ENCODE measurements at regions not wholly inside any gene's neighbourhood (a gene's known extent, or its start where the extent isn't known, plus 50 kb on each side); places are given as distances from the start of the nearest gene placed in this dataset.

DNA sequence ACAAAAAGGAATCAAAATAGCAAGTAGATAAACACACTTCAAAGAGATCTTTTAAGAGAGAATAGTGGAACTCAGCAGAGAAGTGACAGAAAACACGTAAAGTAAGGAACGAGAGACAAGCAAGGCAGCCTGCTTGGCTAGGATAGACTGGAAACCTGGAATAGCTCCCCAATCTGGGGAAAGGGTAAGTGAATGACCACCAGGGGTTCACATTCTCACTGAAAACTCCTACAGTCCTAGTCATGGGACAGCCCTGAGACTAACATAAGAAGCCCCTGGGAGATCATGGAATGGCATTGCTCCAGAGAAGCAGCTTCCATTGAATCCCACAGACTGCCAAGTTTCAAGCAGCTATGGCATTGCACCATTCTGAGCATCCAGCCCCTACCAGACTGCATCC, 363.6 kb upstream of the ARPP21 start:
- H3K9me2 ChIP-seq (ENCODE audit: insufficient read depth, low read length) = no peaks in the 10 kb centered on the region
- no peak overlapping the region for H3K9ac ChIP-seq (ENCODE audit: low read length)
- H3F3A ChIP-seq (ENCODE audit: insufficient read depth, low read length, poor library complexity, severe bottlenecking) = no peaks in the 10 kb centered on the region
- no peaks in the 10 kb centered on the region for H3K9me3 ChIP-seq (ENCODE audit: low read length)
- H4K20me1 ChIP-seq (ENCODE audit: insufficient read depth) = no peaks in the 10 kb centered on the region
- TF ChIP-seq EZH2 (IDR thresholded peaks at IDR 0.05; ENCODE audit: borderline replicate concordance, insufficient read depth, low read length, poor library complexity, severe bottlenecking) (no peak), EP300 (conservative IDR thresholded peaks at IDR 0.05; ENCODE audit: poor library complexity, severe bottlenecking) (no peak), TAF1 (IDR thresholded peaks at IDR 0.05; ENCODE audit: low read depth) (no peak)
- no peak overlapping the region for H2AFZ ChIP-seq (ENCODE audit: low read depth, low read length)
- no peaks in the 10 kb centered on the region for H3K27me3 ChIP-seq (ENCODE audit: insufficient read depth, low read depth, low read length)
- H3K36me3 ChIP-seq (ENCODE audit: insufficient read depth, low read length) = no peaks in the 10 kb centered on the region
- no peak overlapping the region for H3K4me2 ChIP-seq (ENCODE audit: low read length)
- no peak overlapping the region for H3K27ac ChIP-seq (ENCODE audit: low read length)
- no peaks in the 10 kb centered on the region for H3K79me2 ChIP-seq (replicated peaks; ENCODE audit: insufficient read depth, low read length)
- H3K4me3 ChIP-seq (ENCODE audit: low read length) = no peak overlapping the region

DNA sequence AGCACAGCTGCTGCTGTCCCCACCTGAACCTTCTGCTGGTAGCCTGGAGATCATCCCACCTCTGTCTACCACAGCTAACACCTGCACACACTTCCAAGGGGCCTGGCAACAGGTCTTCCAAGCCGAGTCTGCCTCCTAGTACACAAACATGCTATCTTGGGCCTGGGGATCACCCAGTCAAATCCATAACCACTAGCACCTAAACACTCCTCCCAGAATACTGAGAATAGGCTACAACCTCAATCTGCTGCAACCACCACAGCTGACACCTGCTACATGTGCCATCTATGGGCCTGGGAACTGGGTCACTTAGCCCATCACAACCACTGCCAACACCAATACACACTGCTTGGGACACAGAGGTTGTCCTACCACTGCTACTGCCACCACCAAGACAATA, 362.8 kb upstream of the ARPP21 start:
- no peaks in the 10 kb centered on the region for H3F3A ChIP-seq (ENCODE audit: insufficient read depth, low read length, poor library complexity, severe bottlenecking)
- no peak overlapping the region for H3K9ac ChIP-seq (ENCODE audit: low read length)
- H3K4me2 ChIP-seq (ENCODE audit: low read length) = no peak overlapping the region
- no peaks in the 10 kb centered on the region for H3K27me3 ChIP-seq (ENCODE audit: insufficient read depth, low read depth, low read length)
- no peaks in the 10 kb centered on the region for H3K9me3 ChIP-seq (ENCODE audit: low read length)
- H3K27ac ChIP-seq (ENCODE audit: low read length) = no peak overlapping the region
- H3K4me3 ChIP-seq (ENCODE audit: low read length) = no peak overlapping the region
- no peaks in the 10 kb centered on the region for H4K20me1 ChIP-seq (ENCODE audit: insufficient read depth)
- no peaks in the 10 kb centered on the region for H3K9me2 ChIP-seq (ENCODE audit: insufficient read depth, low read length)
- no peak overlapping the region for H2AFZ ChIP-seq (ENCODE audit: low read depth, low read length)
- H3K36me3 ChIP-seq (ENCODE audit: insufficient read depth, low read length) = no peaks in the 10 kb centered on the region
- H3K79me2 ChIP-seq (replicated peaks; ENCODE audit: insufficient read depth, low read length) = no peaks in the 10 kb centered on the region
- TF ChIP-seq CTCF (IDR thresholded peaks at IDR 0.05; ENCODE audit: poor library complexity, severe bottlenecking) = no peak
- no peak for TF ChIP-seq EP300 (conservative IDR thresholded peaks at IDR 0.05; ENCODE audit: poor library complexity, severe bottlenecking)
- TF ChIP-seq SMC3 (conservative IDR thresholded peaks at IDR 0.05; ENCODE audit: poor library complexity) = no peak
- TF ChIP-seq, protein P1, sequence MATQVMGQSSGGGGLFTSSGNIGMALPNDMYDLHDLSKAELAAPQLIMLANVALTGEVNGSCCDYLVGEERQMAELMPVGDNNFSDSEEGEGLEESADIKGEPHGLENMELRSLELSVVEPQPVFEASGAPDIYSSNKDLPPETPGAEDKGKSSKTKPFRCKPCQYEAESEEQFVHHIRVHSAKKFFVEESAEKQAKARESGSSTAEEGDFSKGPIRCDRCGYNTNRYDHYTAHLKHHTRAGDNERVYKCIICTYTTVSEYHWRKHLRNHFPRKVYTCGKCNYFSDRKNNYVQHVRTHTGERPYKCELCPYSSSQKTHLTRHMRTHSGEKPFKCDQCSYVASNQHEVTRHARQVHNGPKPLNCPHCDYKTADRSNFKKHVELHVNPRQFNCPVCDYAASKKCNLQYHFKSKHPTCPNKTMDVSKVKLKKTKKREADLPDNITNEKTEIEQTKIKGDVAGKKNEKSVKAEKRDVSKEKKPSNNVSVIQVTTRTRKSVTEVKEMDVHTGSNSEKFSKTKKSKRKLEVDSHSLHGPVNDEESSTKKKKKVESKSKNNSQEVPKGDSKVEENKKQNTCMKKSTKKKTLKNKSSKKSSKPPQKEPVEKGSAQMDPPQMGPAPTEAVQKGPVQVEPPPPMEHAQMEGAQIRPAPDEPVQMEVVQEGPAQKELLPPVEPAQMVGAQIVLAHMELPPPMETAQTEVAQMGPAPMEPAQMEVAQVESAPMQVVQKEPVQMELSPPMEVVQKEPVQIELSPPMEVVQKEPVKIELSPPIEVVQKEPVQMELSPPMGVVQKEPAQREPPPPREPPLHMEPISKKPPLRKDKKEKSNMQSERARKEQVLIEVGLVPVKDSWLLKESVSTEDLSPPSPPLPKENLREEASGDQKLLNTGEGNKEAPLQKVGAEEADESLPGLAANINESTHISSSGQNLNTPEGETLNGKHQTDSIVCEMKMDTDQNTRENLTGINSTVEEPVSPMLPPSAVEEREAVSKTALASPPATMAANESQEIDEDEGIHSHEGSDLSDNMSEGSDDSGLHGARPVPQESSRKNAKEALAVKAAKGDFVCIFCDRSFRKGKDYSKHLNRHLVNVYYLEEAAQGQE (IDR thresholded peaks at IDR 0.05; ENCODE audit: borderline replicate concordance) = no peak
- no peak for TF ChIP-seq RAD21 (conservative IDR thresholded peaks at IDR 0.05)
- TF ChIP-seq TAF1 (IDR thresholded peaks at IDR 0.05; ENCODE audit: low read depth) = no peak
- TF ChIP-seq EZH2 (IDR thresholded peaks at IDR 0.05; ENCODE audit: borderline replicate concordance, insufficient read depth, low read length, poor library complexity, severe bottlenecking) = no peak
- TF ChIP-seq MXI1 (conservative IDR thresholded peaks at IDR 0.05; ENCODE audit: poor library complexity, severe bottlenecking) = no peak
- TF ChIP-seq POLR2AphosphoS5 (IDR thresholded peaks at IDR 0.05) = no peak

Data from neural cell (in vitro differentiated cells).